Urothelium cell line (cell line): ENCODE measurements at regions not wholly inside any gene's neighbourhood (a gene's known extent, or its start where the extent isn't known, plus 50 kb on each side); places are given as distances from the start of the nearest gene placed in this dataset.

Experiments used
- DNase-seq: peaks from one replicate; pipeline ENCODE4 v3.0.0; 2011; ENCODE audit warnings: low spot score, mixed read lengths
- FAIRE-seq: peaks from 2 replicates; lab custom pipeline; 2011; peaks lifted over from hg19 to GRCh38; lab: Jason Lieb, UNC

GRCh38 chr6:105992315-105992961 lies 93.7 kb upstream of the PRDM1 start:
- FAIRE-seq (no peak), DNase-seq (peak; percentile 92)

- peak; percentile 21 for DNase-seq
Observed at GRCh38 chr6:105991561-105992314, 94.4 kb upstream of the PRDM1 start.

GRCh38 chr6:105990151-105990550 lies 96.0 kb upstream of the PRDM1 start:
- DNase-seq = no peak
- no peak for FAIRE-seq

More at GRCh38 chr6:105991561-105992314, 94.4 kb upstream of the PRDM1 start:
- no peak for FAIRE-seq

GRCh38 chr6:105988812-105989577 lies 97.1 kb upstream of the PRDM1 start:
- DNase-seq (no peak), FAIRE-seq (no peak)

- FAIRE-seq = no peak
- no peak for DNase-seq
Observed at GRCh38 chr6:105988321-105988720, 97.8 kb upstream of the PRDM1 start.

GRCh38 chr6:105987516-105987915 lies 98.6 kb upstream of the PRDM1 start:
- no peak for DNase-seq

GRCh38 chr6:105986998-105987397 lies 99.1 kb upstream of the PRDM1 start:
- FAIRE-seq (no peak), DNase-seq (no peak)

More at GRCh38 chr6:105987516-105987915, 98.6 kb upstream of the PRDM1 start:
- FAIRE-seq = no peak

DNA sequence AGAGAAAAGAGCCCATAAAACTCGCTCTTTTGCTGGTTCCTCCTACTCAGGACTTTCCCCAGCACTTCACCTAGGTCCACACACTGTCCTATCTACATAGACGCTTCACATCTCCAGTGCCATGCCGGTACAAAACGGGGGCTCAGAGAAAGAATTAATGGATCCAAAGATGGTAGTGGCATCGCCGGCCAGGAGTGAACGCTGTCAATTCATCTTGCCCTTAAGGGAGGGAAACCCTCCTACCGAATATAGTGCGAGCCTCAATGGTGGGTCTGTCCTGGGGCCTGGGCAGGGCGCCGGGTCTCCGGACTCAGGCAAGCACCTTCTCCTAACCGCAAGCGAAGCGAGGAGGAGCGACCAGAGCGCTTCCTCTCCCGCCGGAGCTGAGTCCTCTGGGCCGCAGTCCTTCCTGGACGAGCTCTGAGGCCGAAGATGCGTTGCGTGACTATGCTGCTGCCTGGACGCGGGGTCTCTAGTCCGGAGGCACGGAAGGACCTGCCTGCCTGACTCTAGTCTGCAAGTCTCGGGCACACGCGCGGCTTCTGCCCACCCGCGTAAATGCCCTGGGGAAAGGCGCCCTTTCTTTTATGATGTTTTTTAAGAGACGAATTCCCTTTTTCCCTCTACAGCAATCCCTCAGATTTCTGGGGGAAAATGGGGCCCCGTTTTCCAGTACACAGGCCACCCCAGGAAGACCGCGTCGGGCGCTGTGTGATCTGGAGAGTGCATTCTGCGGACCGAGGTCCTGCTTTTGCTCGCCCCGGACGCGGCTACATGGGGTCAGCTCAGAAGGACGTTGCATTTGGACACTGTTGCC lies 100.1 kb upstream of the PRDM1 start:
- no peak for DNase-seq
- no peak for FAIRE-seq

DNA sequence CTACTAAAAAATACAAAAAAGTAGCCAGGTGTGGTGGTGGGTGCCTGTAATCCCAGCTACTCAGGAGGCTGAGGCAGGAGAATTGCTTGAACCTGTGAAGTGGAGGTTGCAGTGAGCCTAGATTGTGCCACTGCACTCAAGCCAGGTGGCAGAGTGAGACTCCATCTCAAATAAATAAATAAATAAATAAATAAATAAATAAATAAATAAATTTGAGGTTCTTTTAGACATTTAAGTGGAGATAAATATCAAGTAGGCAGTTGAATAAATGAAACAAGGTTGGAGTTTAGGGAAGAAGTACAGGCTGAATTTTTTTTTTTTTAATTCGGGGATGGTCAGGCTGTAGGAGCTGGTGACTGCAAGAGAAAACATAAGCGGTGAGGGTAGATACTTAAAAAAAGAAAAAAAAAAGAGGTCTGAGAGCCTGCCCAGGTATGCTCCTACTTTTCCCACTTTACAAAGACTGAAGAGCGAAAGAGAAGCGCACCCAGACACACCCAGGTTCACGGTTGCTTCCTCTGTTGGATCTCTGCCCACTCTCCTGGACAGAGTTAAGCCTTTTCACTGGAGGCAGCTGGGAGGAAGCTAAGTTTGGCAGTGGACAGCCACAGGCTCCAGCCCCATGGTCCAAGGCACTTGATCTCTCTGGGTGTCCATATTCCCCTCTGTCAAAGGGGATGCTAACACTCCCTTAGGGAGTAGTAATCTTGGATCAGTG lies 100.9 kb upstream of the PRDM1 start:
- DNase-seq (no peak), FAIRE-seq (no peak)

GRCh38 chr6:105983763-105984162 lies 102.4 kb upstream of the PRDM1 start:
- DNase-seq (no peak), FAIRE-seq (no peak)

DNA sequence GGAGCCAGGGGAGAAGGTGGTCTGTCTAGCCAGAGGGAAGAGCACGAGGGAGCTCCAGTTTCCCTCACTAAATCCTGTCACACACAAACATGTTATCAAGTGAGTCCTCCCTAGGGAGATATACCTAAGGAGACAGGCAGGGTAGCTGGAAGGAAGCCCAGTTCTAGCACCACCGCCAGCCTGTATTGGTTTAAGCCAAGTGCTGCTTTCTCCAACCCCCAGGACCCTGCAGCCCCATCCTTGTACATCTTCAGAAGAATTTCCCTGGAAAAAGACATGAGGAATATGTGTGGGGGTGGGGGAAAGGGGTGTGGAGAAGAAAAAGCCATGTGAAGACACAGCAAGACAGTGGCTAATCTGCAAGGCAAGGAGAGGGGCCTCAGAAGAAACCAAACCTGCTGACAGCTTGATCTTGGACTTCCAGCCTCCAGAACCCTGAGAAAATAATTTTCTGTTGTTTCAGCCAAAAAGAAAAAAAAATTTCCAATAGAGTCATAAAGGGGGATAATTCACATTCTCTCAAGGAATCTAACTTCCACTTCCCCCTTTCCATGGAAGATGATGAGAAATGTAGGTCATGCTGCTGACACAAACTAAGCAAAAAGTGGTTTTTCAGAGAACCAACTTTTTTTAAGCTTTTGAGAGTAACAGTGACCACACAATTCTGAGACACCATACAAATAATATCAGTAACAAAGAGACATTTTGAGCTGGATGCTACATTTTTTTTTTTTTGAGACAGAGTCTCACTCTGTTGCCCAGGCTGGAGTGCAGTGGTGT lies 103.2 kb upstream of the PRDM1 start:
- DNase-seq (no peak), FAIRE-seq (no peak)

- DNase-seq (no peak), FAIRE-seq (no peak)
Observed at GRCh38 chr6:105981888-105982358, 104.2 kb upstream of the PRDM1 start.

DNA sequence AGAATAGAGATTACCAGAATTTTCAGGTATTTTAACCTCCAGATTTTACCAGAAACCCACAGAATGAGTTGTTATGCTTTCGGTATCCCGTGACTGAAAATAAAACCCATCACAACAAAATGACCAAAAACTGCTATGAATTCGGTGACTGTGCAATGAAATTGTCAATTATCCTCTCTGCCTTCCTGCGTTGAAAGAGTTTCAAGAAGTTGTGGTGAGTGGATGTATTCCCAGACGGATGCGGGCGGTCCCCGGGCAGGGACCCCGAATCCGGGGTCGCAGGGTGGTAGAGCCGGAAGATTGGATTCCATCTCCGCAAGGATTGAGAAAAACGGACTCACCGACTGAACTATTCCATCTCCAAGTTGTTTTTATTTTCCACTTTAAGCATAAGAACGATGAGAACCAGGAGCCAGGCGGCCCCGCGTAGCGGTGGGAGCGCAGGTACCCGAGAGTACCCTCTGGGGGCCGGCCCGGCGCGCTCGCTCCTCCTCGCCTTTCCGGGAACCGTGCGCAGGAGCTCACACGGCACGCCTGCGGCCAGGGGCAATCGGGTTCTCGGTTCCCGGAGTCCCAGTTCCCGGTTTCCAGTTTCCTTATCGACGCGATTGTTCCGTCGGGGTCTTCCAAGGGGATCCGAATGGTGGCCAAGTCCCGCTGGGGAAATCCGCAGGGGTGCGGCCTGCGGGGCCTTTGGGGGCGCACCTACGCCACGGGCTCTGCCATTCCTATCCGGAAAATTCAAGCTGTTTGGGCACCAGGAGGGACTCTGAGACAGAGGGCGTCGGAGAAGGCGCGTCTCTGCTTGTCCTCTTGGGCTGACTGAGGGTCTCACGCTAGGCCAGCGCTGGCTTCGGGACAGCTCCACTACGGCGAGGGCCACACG lies 104.9 kb upstream of the PRDM1 start:
- FAIRE-seq (no peak), DNase-seq (no peak)

GRCh38 chr6:105978974-105979373 lies 107.2 kb upstream of the PRDM1 start:
- no peak for DNase-seq
- no peak for FAIRE-seq

- no peak for FAIRE-seq
- DNase-seq = no peak
Observed at GRCh38 chr6:105977934-105978504, 108.1 kb upstream of the PRDM1 start.

DNA sequence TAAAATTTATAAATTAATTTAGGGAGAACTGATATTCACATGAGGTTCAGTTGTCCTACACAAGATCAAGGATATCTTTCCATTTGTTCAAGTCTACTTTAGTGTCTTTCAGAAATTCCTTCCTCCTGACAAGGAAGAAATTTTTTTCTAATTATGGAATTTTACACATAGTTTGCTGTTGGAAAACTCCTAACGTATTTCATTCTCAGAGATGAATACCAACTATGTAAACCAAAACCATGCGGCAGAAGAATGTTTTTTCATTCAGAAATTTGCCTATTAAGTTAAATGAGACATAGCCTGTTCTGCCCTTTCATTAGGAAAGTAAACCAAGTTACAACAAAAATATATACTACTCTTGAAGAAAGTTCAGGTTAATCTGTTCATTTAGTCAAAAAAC lies 111.2 kb upstream of the PRDM1 start:
- FAIRE-seq (no peak), DNase-seq (no peak)

DNA sequence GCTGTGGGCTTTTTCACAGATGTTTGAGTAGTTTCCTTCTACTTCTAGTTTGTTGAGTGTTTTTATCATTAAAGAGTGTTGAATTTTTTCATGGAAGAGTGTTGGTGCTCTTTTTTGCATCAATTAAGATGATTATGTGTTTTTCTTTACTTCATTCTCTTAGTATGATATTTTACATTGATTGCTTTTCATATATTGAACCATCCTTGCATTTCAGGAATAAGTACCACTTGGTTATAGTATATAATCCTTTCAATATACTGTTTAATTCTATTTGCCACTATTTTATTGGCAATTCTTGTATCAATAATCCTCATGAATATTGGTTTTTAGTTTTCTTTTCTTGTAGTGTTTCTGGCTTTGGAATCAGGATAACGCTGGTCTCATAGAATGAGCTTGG lies 113.7 kb upstream of the PRDM1 start:
- FAIRE-seq = no peak
- no peak for DNase-seq
